Activated naive CD4-positive, alpha-beta T cell treated with anti-CD3 and anti-CD28 coated beads, Interleukin-2, amount 50 U/mL, for 24 hours (primary cell): ENCODE measurements at regions not wholly inside any gene's neighbourhood (a gene's known extent, or its start where the extent isn't known, plus 50 kb on each side); places are given as distances from the start of the nearest gene placed in this dataset.
"Not testable (repeated sequence)": the region's sequence is repeated elsewhere in the genome, so short reads cannot be mapped to it uniquely, and the experiment has no call there.

ENCODE experiments used
- H3K27ac Mint-ChIP-seq: one replicate; pipeline ENCODE4 v1.8.0; 2021; ENCODE audit warnings: mild to moderate bottlenecking, mixed read lengths
- H3K27me3 Mint-ChIP-seq: one replicate; pipeline ENCODE4 v1.8.0; 2021; ENCODE audit warnings: mixed read lengths
- H3K36me3 Mint-ChIP-seq: one replicate; pipeline ENCODE4 v1.8.0; 2021; ENCODE audit warnings: mixed read lengths
- H3K4me1 Mint-ChIP-seq: one replicate; pipeline ENCODE4 v1.8.0; 2021; ENCODE audit warnings: mixed read lengths
- H3K4me3 Mint-ChIP-seq: one replicate; pipeline ENCODE4 v1.8.0; 2021; ENCODE audit warnings: mild to moderate bottlenecking, mixed read lengths
- H3K9me3 Mint-ChIP-seq: one replicate; pipeline ENCODE4 v1.8.0; 2021; ENCODE audit warnings: mixed read lengths

- not testable (repeated sequence) for H3K36me3 Mint-ChIP-seq, H3K27ac Mint-ChIP-seq, H3K4me3 Mint-ChIP-seq, H3K4me1 Mint-ChIP-seq, H3K27me3 Mint-ChIP-seq, H3K9me3 Mint-ChIP-seq
Observed at GRCh38 chr14:53362916-53363315, 209.8 kb upstream of the DDHD1 start.

GRCh38 chr14:53360829-53361228 is 207.7 kb upstream of the DDHD1 start:
- no peak overlapping the region for H3K4me3 Mint-ChIP-seq
- H3K27me3 Mint-ChIP-seq, result no peaks in the 10 kb centered on the region
- no peaks in the 10 kb centered on the region for H3K4me1 Mint-ChIP-seq
- H3K9me3 Mint-ChIP-seq, result peaks cover 8% of the 10 kb centered on the region
- H3K36me3 Mint-ChIP-seq, result no peaks in the 10 kb centered on the region
- no peak overlapping the region for H3K27ac Mint-ChIP-seq

GRCh38 chr14:53358166-53358565 is 205.0 kb upstream of the DDHD1 start:
- Mint-ChIP-seq H3K9me3 (peaks cover 8% of the 10 kb centered on the region), H3K4me3 (no peak overlapping the region), H3K4me1 (no peaks in the 10 kb centered on the region), H3K36me3 (peaks cover 2% of the 10 kb centered on the region), H3K27ac (no peak overlapping the region), H3K27me3 (no peaks in the 10 kb centered on the region)

GRCh38 chr14:53356361-53357150 is 203.4 kb upstream of the DDHD1 start:
- H3K27me3 Mint-ChIP-seq, result no peaks in the 10 kb centered on the region
- no peaks in the 10 kb centered on the region for H3K4me1 Mint-ChIP-seq
- peaks cover 2% of the 10 kb centered on the region for H3K36me3 Mint-ChIP-seq
- H3K27ac Mint-ChIP-seq, result no peak overlapping the region
- peaks cover 8% of the 10 kb centered on the region for H3K9me3 Mint-ChIP-seq
- no peak overlapping the region for H3K4me3 Mint-ChIP-seq

- Mint-ChIP-seq H3K36me3 (peaks cover 6% of the 10 kb centered on the region), H3K4me1 (no peaks in the 10 kb centered on the region), H3K27ac (no peak overlapping the region), H3K4me3 (no peak overlapping the region), H3K27me3 (no peaks in the 10 kb centered on the region), H3K9me3 (peaks cover 8% of the 10 kb centered on the region)
Observed at GRCh38 chr14:53355581-53356112, 202.5 kb upstream of the DDHD1 start.

- H3K36me3 Mint-ChIP-seq, result peaks cover 6% of the 10 kb centered on the region
- H3K4me3 Mint-ChIP-seq, result no peak overlapping the region
- H3K27me3 Mint-ChIP-seq, result no peaks in the 10 kb centered on the region
- peaks cover 2% of the 10 kb centered on the region for H3K9me3 Mint-ChIP-seq
- no peak overlapping the region for H3K27ac Mint-ChIP-seq
- H3K4me1 Mint-ChIP-seq, result no peaks in the 10 kb centered on the region
Observed at GRCh38 chr14:53354336-53354735, 201.2 kb upstream of the DDHD1 start.

GRCh38 chr14:53350866-53351265 is 197.7 kb upstream of the DDHD1 start:
- peaks cover 6% of the 10 kb centered on the region for H3K36me3 Mint-ChIP-seq
- H3K4me1 Mint-ChIP-seq, result no peaks in the 10 kb centered on the region
- H3K9me3 Mint-ChIP-seq, result no peaks in the 10 kb centered on the region
- H3K4me3 Mint-ChIP-seq, result no peak overlapping the region
- H3K27me3 Mint-ChIP-seq, result no peaks in the 10 kb centered on the region
- H3K27ac Mint-ChIP-seq, result no peak overlapping the region

- Mint-ChIP-seq H3K4me3 (no peak overlapping the region), H3K27ac (no peak overlapping the region), H3K27me3 (no peaks in the 10 kb centered on the region), H3K4me1 (no peaks in the 10 kb centered on the region), H3K36me3 (peaks cover 6% of the 10 kb centered on the region), H3K9me3 (no peaks in the 10 kb centered on the region)
Observed at GRCh38 chr14:53350429-53350828, 197.3 kb upstream of the DDHD1 start.

GRCh38 chr14:53346988-53347387 is 193.9 kb upstream of the DDHD1 start:
- no peaks in the 10 kb centered on the region for H3K4me1 Mint-ChIP-seq
- no peak overlapping the region for H3K4me3 Mint-ChIP-seq
- no peak overlapping the region for H3K27ac Mint-ChIP-seq
- H3K36me3 Mint-ChIP-seq, result peaks cover 3% of the 10 kb centered on the region
- no peaks in the 10 kb centered on the region for H3K27me3 Mint-ChIP-seq
- H3K9me3 Mint-ChIP-seq, result no peaks in the 10 kb centered on the region

GRCh38 chr14:53341324-53341723 is 188.2 kb upstream of the DDHD1 start:
- Mint-ChIP-seq H3K27ac (no peak overlapping the region), H3K36me3 (no peaks in the 10 kb centered on the region), H3K4me3 (no peak overlapping the region), H3K27me3 (no peaks in the 10 kb centered on the region), H3K4me1 (no peaks in the 10 kb centered on the region), H3K9me3 (no peaks in the 10 kb centered on the region)

GRCh38 chr14:53338192-53338591 is 185.1 kb upstream of the DDHD1 start:
- no peak overlapping the region for H3K27ac Mint-ChIP-seq
- no peaks in the 10 kb centered on the region for H3K36me3 Mint-ChIP-seq
- H3K9me3 Mint-ChIP-seq, result no peaks in the 10 kb centered on the region
- no peaks in the 10 kb centered on the region for H3K27me3 Mint-ChIP-seq
- no peak overlapping the region for H3K4me3 Mint-ChIP-seq
- H3K4me1 Mint-ChIP-seq, result no peaks in the 10 kb centered on the region

- Mint-ChIP-seq H3K36me3 (no peaks in the 10 kb centered on the region), H3K27ac (no peak overlapping the region), H3K4me1 (no peaks in the 10 kb centered on the region), H3K4me3 (no peak overlapping the region), H3K27me3 (no peaks in the 10 kb centered on the region), H3K9me3 (no peaks in the 10 kb centered on the region)
Observed at GRCh38 chr14:53336729-53337128, 183.6 kb upstream of the DDHD1 start.

GRCh38 chr14:53333809-53334208 is 180.7 kb upstream of the DDHD1 start:
- Mint-ChIP-seq H3K27me3 (no peaks in the 10 kb centered on the region), H3K9me3 (no peaks in the 10 kb centered on the region), H3K27ac (no peak overlapping the region), H3K4me3 (no peak overlapping the region), H3K4me1 (no peaks in the 10 kb centered on the region), H3K36me3 (no peaks in the 10 kb centered on the region)

- Mint-ChIP-seq H3K27ac (no peak overlapping the region), H3K36me3 (no peaks in the 10 kb centered on the region), H3K4me3 (no peak overlapping the region)
Observed at GRCh38 chr14:53331921-53332320, 178.8 kb upstream of the DDHD1 start.

GRCh38 chr14:53331247-53331646 is 178.1 kb upstream of the DDHD1 start:
- no peaks in the 10 kb centered on the region for H3K36me3 Mint-ChIP-seq
- H3K9me3 Mint-ChIP-seq, result no peaks in the 10 kb centered on the region
- no peaks in the 10 kb centered on the region for H3K4me1 Mint-ChIP-seq
- H3K4me3 Mint-ChIP-seq, result no peak overlapping the region
- no peak overlapping the region for H3K27ac Mint-ChIP-seq
- no peaks in the 10 kb centered on the region for H3K27me3 Mint-ChIP-seq

More at GRCh38 chr14:53331921-53332320, 178.8 kb upstream of the DDHD1 start:
- H3K9me3 Mint-ChIP-seq, result no peaks in the 10 kb centered on the region
- no peaks in the 10 kb centered on the region for H3K4me1 Mint-ChIP-seq
- no peaks in the 10 kb centered on the region for H3K27me3 Mint-ChIP-seq

- Mint-ChIP-seq H3K4me1 (no peaks in the 10 kb centered on the region), H3K27ac (peak overlapping the region; percentile 43), H3K4me3 (no peak overlapping the region), H3K27me3 (no peaks in the 10 kb centered on the region), H3K9me3 (no peaks in the 10 kb centered on the region), H3K36me3 (no peaks in the 10 kb centered on the region)
Observed at GRCh38 chr14:53330441-53330840, 177.3 kb upstream of the DDHD1 start.

- H3K27me3 Mint-ChIP-seq, result no peaks in the 10 kb centered on the region
- no peaks in the 10 kb centered on the region for H3K4me1 Mint-ChIP-seq
- no peaks in the 10 kb centered on the region for H3K9me3 Mint-ChIP-seq
- H3K4me3 Mint-ChIP-seq, result no peak overlapping the region
- no peaks in the 10 kb centered on the region for H3K36me3 Mint-ChIP-seq
- H3K27ac Mint-ChIP-seq, result no peak overlapping the region
Observed at GRCh38 chr14:53328841-53329240, 175.7 kb upstream of the DDHD1 start.
